Activated CD8-positive, alpha-beta T cell treated with anti-CD3 and anti-CD28 coated beads, Interleukin-2, amount 10 ng/mL, durations not matched to agents 7 days and 5 days (primary cell): ENCODE measurements at regions not wholly inside any gene's neighbourhood (a gene's known extent, or its start where the extent isn't known, plus 50 kb on each side); places are given as distances from the start of the nearest gene placed in this dataset.
"Not testable (repeated sequence)": the region's sequence is repeated elsewhere in the genome, so short reads cannot be mapped to it uniquely, and the experiment has no call there.

Experiments
- ATAC-seq: fragments of 150-1000 bp; cut with Tn5 transposase; one replicate; pipeline ENCODE4 v1.10.0; 2021; ENCODE audit warnings: moderate library complexity
- CTCF ChIA-PET: fragments of 350-600 bp; sonication (Branson Sonifier 250); formaldehyde crosslinking; loops from one replicate; lab custom pipeline; 2021; ENCODE audit warnings: antibody characterized with exemption; lab: Charles Lee
- POLR2A ChIA-PET: fragments of 350-600 bp; sonication (Branson Sonifier 250); formaldehyde crosslinking; loops from one replicate; lab custom pipeline; 2021; ENCODE audit warnings: antibody characterized with exemption; lab: Charles Lee
- DNase-seq: peaks from one replicate; pipeline ENCODE4 v3.0.0-alpha.2; 2020
- H3K27ac Mint-ChIP-seq: one replicate; pipeline ENCODE4 v1.8.0; 2021; ENCODE audit warnings: mild to moderate bottlenecking, mixed read lengths
- H3K27me3 Mint-ChIP-seq: one replicate; pipeline ENCODE4 v1.8.0; 2021; ENCODE audit warnings: low read depth, mixed read lengths
- H3K36me3 Mint-ChIP-seq: one replicate; pipeline ENCODE4 v1.8.0; 2021; ENCODE audit warnings: low read depth, mixed read lengths
- H3K4me1 Mint-ChIP-seq: one replicate; pipeline ENCODE4 v1.8.0; 2021; ENCODE audit warnings: low read depth, mixed read lengths
- H3K4me3 Mint-ChIP-seq: one replicate; pipeline ENCODE4 v1.8.0; 2021; ENCODE audit warnings: mild to moderate bottlenecking, mixed read lengths
- H3K9me3 Mint-ChIP-seq: one replicate; pipeline ENCODE4 v1.8.0; 2022; ENCODE audit warnings: mixed read lengths; ENCODE audit not compliant: insufficient read depth

DNA sequence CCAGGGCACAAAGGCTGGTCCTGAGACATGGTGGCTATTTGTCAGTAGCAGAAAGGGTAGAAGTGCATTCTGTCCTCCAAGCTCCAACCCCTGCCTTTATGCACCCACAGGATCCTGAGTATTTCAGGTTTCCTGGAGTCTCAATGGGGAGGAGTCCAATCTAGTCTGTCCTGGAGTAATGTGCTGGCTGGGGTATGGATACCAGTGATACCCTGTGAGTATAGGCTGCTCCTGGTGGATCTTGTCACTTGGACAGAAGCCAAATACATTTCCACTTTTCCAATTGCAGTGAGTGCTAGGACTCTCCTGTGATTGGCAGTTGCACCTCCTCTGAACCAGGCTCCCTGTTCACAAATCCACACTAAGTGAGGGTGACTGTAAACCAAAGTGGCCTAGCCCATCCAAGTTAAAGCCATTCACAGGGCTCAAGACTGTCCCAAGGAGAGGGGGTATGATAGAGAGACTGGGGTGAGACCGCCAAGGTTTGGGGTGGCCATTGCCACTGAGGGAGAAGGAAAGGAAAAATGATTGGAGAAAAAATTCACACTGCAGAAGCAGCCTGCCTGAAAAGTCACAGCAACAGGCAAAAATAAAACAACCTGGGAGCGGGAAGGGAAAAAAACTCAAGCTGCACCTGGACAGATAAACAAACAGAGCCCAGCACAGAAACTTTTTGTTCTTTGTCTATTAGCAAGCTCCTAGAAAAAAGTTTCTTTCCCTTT is 163.4 kb upstream of the ETV3 start:
- ATAC-seq (no peak), DNase-seq (no peak)
- CTCF ChIA-PET, result no interaction called here
- no peaks in the 10 kb centered on the region for H3K9me3 Mint-ChIP-seq
- H3K4me3 Mint-ChIP-seq, result no peak overlapping the region
- H3K36me3 Mint-ChIP-seq, result no peaks in the 10 kb centered on the region
- no peaks in the 10 kb centered on the region for H3K4me1 Mint-ChIP-seq
- no peak overlapping the region for H3K27ac Mint-ChIP-seq
- H3K27me3 Mint-ChIP-seq, result peaks cover 13% of the 10 kb centered on the region
- POLR2A ChIA-PET, result no interaction called here

DNA sequence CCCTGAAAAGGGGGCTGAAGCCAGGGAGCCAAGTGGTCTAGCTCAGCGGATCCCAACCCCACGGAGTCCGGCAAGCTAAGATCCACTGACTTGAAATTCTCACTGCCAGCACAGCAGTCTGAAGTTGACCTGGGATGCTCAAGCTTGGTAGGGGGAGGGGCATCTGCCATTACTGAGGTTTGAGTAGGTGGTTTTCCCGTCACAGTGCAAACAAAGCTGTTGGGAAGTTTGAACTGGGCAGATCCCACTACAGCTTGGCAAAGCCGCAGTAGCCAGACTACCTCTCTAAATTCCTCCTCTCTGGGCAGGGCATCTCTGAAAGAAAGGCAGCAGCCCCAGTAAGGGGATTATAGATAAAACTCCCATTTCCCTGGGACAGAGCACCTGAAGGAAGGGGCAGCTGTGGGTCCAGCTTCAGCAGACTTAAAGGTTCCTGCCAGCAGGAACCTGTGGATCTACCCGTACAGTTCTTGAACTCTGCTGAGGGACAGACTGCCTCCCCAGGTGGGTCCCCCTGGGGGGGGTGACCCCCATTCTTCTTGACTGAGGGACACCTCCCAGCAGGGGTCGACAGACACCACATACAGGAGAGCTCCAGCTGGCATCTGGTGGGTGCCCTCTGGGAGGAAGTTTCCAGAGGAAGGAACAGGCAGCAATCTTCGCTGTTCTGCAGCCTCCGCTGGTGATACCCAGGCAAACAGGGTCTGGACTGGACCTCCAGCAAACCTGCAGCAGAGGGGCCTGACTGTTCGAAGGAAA is 156.4 kb upstream of the ETV3 start:
- DNase-seq, CTCF ChIA-PET, H3K4me3 Mint-ChIP-seq, H3K36me3 Mint-ChIP-seq, H3K9me3 Mint-ChIP-seq, H3K27ac Mint-ChIP-seq, H3K4me1 Mint-ChIP-seq, POLR2A ChIA-PET, ATAC-seq: not testable (repeated sequence)
- peaks cover 17% of the 10 kb centered on the region for H3K27me3 Mint-ChIP-seq

DNA sequence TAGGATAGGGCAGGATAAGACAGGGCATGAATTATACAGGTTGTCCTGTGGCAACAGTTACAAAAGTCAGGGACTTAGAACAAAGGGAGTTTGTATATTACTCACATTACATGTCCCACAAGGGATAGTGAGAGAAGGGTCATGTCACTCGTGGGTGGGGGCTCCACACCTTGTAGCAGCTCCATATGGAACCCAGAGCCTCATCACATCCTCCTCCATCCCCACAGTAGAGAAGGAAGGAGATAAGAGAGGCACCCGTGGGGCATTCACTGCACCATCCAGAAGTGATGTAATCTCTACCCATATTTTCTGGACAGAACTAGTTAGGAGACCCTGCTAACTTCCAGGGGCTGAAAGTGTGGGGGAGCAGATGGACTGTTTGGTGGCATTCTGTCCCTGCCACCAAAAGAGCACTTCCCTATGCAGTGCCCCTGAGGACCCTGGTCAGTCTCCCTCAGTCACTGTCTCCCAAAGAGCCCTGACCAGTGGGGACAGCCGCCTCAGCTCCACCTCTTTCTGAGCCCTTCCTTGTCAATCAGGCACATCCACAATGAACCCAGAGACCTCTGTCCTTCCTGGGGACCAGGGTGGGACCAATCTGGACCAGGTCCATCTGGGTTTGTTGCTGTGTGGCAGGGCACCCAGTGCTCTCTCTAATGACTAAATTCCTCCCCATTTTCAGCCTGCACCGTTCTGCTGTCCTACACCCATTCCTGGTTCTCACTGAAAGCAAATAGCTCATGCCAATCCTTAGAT is 154.8 kb upstream of the ETV3 start:
- no peak overlapping the region for H3K27ac Mint-ChIP-seq
- peaks cover 25% of the 10 kb centered on the region for H3K27me3 Mint-ChIP-seq
- ChIA-PET POLR2A (no interaction called here), CTCF (no interaction called here)
- no peak overlapping the region for H3K4me3 Mint-ChIP-seq
- no peaks in the 10 kb centered on the region for H3K9me3 Mint-ChIP-seq
- H3K36me3 Mint-ChIP-seq, result no peaks in the 10 kb centered on the region
- H3K4me1 Mint-ChIP-seq, result no peaks in the 10 kb centered on the region
- no peak for ATAC-seq
- no peak for DNase-seq

DNA sequence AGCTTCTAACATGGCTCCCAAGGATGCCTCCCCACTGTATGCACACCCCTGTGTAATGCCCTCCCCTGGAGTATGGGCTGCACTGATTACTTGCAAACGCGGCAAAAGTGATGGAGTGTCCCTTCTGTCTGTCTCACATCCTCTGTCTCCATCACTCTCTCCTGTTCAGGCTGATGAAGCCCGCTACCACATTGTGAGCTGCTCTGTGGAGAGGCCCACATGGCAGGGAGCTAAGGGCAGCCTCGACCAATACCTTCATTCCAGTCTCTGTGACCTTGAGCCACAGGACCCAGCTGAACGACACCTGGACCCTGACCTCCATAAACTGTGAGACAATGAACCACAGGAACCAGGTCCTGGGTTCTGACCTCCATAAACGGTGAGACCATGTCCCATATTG is 154.1 kb upstream of the ETV3 start:
- ChIA-PET POLR2A (no interaction called here), CTCF (no interaction called here)
- ATAC-seq (no peak), DNase-seq (no peak)
- Mint-ChIP-seq H3K27me3 (peaks cover 29% of the 10 kb centered on the region), H3K9me3 (no peaks in the 10 kb centered on the region), H3K4me1 (no peaks in the 10 kb centered on the region), H3K4me3 (no peak overlapping the region), H3K27ac (no peak overlapping the region), H3K36me3 (no peaks in the 10 kb centered on the region)

DNA sequence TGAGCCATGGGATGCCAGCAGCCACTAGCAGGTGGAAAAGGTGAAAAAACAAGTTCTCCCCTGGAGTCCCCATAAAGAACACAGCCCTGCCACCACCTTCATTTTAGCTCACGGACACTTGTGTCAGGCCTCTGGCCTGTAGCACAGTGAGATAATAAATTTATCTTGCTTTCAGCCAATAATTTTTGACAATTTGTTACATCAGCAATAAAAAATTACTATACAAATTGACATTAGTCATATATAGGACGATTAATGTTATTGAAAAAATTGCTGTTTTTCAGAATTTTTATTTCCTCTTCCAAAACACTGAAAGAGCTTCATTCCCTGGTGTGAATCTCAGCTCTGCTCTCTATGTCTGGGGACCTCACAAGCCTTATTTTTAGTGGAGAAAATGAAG is 152.9 kb upstream of the ETV3 start:
- Mint-ChIP-seq H3K27ac (no peak overlapping the region), H3K4me1 (no peaks in the 10 kb centered on the region), H3K4me3 (no peak overlapping the region), H3K27me3 (peaks cover 24% of the 10 kb centered on the region), H3K9me3 (no peaks in the 10 kb centered on the region), H3K36me3 (no peaks in the 10 kb centered on the region)
- ChIA-PET POLR2A (no interaction called here), CTCF (no interaction called here)
- DNase-seq (no peak), ATAC-seq (no peak)

DNA sequence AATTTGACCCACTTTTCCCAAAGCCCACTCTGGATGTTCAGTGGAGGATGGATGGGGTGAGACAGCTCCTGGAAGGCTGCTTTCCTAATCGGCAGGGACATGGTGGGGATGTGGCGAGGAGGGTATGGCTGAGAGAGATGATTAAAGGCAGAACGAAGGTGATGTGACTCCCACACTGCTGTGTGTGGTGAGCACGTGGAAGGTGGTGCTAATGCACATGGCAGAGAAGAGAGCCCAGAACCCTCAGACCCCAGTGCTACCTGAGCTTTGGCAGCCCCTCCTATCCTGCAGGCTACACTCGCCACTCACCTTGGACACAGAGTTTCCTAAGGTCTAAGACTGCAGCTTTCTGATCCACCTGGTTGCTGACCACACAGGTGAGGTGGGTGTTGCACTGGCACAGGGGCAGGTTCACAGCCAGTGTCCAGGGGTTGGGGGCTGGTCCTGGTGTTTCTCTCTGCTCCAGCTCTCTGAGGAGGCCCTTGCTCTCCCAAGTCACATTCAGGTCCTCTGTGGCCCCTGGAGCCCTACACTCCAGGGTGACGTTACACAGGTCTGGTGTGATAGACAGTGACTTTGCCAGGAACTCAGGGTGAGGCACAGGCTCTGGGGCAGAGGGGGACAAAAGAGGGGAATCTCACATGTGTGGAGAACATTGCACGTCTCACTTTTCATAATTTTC is 151.4 kb upstream of the ETV3 start:
- H3K27me3 Mint-ChIP-seq, result peaks cover 19% of the 10 kb centered on the region
- DNase-seq, result peak; percentile 4
- ChIA-PET POLR2A (interaction anchor here (0.7 kb wide), 1 partner anchor 786 kb away, joined by 3 read pairs; no protein-coding TSS in a partner anchor), CTCF (no interaction called here)
- H3K36me3 Mint-ChIP-seq, result no peaks in the 10 kb centered on the region
- no peaks in the 10 kb centered on the region for H3K4me1 Mint-ChIP-seq
- no peaks in the 10 kb centered on the region for H3K9me3 Mint-ChIP-seq
- H3K4me3 Mint-ChIP-seq, result no peak overlapping the region
- ATAC-seq, result no peak
- H3K27ac Mint-ChIP-seq, result no peak overlapping the region

DNA sequence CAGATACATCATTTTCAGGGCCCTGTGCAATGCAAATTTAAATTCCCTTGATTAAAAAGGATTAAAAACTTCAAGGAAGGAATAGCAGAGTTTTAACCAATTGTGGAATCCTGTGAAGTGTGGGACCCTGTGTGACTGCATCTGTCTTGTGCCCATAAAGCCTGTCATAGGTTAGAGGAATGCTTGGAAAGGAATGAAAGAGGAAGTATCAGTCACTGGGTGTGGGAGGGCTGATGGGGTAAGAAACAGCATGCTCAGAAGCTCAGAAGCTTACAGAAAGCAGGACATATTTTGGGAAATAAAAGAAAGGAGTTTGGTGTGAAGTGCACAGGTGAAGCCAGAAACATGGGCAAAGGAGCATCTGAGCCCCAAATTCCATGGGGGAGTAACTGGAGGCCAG is 150.8 kb upstream of the ETV3 start:
- H3K27ac Mint-ChIP-seq, result no peak overlapping the region

DNA sequence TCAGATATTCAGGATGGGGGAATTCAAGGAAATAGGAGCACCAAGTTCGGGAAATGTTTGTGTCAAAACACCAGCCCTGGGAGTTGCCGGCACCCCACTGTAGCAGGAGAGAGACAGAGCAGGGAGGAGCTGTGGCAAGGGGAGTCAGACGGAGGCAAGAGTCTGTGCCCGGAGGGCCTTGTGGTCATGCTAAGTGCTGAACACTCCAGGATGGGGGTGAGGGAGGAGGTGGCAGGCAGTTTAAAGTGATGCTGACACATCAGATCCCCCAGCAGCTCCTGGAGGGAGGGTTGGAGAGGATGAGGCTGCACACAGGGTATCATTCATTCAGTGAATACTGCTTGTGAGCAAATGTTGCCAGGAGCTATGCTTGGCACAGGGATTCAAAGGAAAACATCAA is 150.3 kb upstream of the ETV3 start:
- no peaks in the 10 kb centered on the region for H3K9me3 Mint-ChIP-seq
- POLR2A ChIA-PET, result no interaction called here
- H3K27ac Mint-ChIP-seq, result no peak overlapping the region
- ATAC-seq, result no peak
- CTCF ChIA-PET, result no interaction called here
- H3K4me3 Mint-ChIP-seq, result no peak overlapping the region
- H3K36me3 Mint-ChIP-seq, result no peaks in the 10 kb centered on the region
- peaks cover 19% of the 10 kb centered on the region for H3K27me3 Mint-ChIP-seq
- no peaks in the 10 kb centered on the region for H3K4me1 Mint-ChIP-seq
- no peak for DNase-seq

More for the DNA sequence above, 150.8 kb upstream of the ETV3 start:
- Mint-ChIP-seq H3K36me3 (no peaks in the 10 kb centered on the region), H3K9me3 (no peaks in the 10 kb centered on the region), H3K27me3 (peaks cover 19% of the 10 kb centered on the region), H3K4me3 (no peak overlapping the region), H3K4me1 (no peaks in the 10 kb centered on the region)
- no peak for DNase-seq
- ATAC-seq, result no peak
- ChIA-PET CTCF (no interaction called here), POLR2A (no interaction called here)

DNA sequence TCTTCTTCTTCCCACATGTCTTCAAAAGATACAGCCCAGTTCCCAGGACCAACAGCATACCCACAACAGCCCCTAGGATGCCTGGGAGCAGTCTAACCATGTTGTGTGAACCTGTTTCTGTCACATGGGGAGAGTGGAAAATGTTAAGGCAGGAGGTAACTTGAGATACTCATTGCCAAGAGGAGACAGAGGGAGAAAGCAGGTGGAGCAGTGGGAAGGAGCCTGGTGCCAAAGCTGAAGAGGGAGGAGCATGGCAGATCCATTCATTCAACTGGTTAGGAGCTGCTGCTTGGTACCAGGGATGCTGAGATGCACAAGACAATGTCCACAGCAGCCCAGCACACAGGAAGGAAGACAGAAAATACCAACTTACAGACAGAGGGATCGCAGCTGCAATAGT is 149.8 kb upstream of the ETV3 start:
- Mint-ChIP-seq H3K4me1 (no peaks in the 10 kb centered on the region), H3K4me3 (no peak overlapping the region), H3K27ac (no peak overlapping the region), H3K36me3 (no peaks in the 10 kb centered on the region), H3K9me3 (no peaks in the 10 kb centered on the region), H3K27me3 (peaks cover 21% of the 10 kb centered on the region)
- ATAC-seq (no peak), DNase-seq (no peak)
- POLR2A ChIA-PET, result no interaction called here
- CTCF ChIA-PET, result no interaction called here

DNA sequence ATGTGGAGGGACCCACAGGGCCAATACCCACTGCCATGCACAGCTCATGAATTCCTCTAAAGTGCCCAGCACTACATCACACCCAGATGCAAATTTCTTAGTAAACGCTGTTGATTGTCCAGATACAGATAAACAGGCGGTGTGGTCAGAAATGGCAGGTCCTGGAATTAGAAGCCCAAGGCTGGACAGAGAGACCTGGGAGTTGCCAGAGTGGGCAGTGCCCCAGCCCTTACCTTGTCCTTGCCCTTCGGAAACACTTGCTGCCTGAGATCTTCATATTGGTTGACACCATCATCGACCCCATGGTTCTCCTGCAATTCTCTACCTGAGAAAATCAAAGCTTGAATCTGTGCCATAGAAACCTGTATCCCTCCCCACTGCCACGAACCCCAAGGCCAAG is 149.3 kb upstream of the ETV3 start:
- H3K27ac Mint-ChIP-seq, result no peak overlapping the region
- no peak overlapping the region for H3K4me3 Mint-ChIP-seq
- ATAC-seq, result no peak
- ChIA-PET CTCF (no interaction called here), POLR2A (no interaction called here)
- no peak for DNase-seq
- no peaks in the 10 kb centered on the region for H3K9me3 Mint-ChIP-seq
- H3K27me3 Mint-ChIP-seq, result peaks cover 27% of the 10 kb centered on the region
- H3K36me3 Mint-ChIP-seq, result no peaks in the 10 kb centered on the region
- H3K4me1 Mint-ChIP-seq, result no peaks in the 10 kb centered on the region

DNA sequence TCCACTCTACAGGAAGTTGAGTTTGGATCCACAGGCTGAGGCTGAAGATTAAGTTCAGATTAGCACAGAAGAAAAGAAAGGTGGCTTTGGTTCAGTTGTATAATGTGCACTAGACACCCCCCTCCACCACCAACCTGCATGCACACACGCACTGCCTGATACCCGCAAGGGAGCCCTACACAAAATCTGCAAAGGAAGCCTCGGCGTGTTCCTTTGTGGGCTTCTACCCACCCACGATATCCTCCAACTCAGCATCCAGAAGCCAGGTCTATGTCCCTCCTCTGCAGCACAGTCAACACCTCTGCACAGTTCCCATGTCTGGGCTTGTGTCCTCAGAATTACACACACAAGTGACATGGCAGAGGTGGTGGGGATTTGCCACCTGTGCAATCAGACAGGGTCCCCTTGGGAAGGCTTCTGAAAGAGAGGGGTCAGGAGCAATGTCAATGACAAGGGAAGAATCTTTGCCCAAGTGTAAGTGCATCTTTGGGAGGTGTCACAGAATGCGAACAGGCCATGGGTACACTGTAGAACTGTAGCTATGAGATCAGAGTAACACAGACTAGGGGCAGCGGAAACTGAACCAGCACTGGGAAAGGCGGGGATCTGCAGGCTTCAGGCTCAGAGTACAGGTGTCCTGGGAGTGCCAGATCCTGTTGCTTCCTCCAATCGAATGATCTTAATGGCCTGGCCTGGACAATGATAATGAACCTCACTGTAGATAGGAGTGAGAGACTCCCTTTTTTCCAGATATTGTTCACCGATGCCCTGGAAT is 148.6 kb upstream of the ETV3 start:
- H3K27me3 Mint-ChIP-seq, result peaks cover 30% of the 10 kb centered on the region
- H3K36me3 Mint-ChIP-seq, result no peaks in the 10 kb centered on the region
- ChIA-PET CTCF (no interaction called here), POLR2A (no interaction called here)
- no peaks in the 10 kb centered on the region for H3K9me3 Mint-ChIP-seq
- no peak overlapping the region for H3K4me3 Mint-ChIP-seq
- no peak for DNase-seq
- no peak for ATAC-seq
- H3K27ac Mint-ChIP-seq, result no peak overlapping the region
- H3K4me1 Mint-ChIP-seq, result no peaks in the 10 kb centered on the region
